ENCODE measurements at regions not wholly inside any gene's neighbourhood (a gene's known extent, or its start where the extent isn't known, plus 50 kb on each side); places are given as distances from the start of the nearest gene placed in this dataset.
A peak's percentile ranks its signal among the peaks of the same experiment; 100 is the strongest.

DNA sequence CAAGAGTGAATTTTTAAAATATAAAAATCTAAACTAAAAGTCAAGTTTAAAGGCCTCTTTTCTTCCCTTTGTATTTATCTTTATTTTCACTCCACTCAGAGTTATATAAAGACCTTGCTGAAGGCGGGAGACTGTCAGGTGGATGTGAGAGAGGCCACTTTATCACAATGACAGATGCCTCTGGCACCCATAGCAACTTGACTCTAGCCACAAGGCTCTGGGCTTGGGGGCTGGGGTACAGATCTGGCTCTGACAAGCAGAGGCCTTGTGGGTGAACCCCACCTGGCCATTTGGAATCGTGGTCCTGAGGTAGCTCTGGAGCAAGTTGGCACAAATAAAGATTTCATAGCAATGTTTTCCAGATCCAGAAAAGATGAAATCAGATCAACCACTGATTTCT, 417.2 kb downstream of the RFPL4B start:
- H3K27ac ChIP-seq, result no peak overlapping the region
- no peak overlapping the region for H3K4me3 ChIP-seq

DNA sequence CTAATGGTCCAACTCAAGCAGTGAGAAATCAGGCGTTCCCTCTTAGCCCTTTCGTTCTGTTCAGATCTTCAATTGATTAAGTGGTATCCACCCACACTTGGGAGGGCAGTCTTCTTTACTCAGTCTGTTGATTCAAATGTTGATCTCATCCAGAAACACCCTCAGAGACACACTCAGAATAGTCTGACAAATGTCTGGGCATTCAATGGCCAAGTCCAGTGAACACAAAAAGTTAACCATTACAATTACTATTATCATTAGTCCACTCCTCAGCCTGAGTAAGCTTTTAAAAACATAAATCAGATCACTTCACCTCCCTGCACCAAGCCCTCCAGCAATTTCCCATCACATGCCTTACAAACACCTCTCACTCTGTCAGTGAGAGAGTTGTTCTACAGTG, 423.2 kb downstream of the RFPL4B start:
- Histone ChIP-seq H3K27ac (no peak overlapping the region), H3K4me3 (no peak overlapping the region)

DNA sequence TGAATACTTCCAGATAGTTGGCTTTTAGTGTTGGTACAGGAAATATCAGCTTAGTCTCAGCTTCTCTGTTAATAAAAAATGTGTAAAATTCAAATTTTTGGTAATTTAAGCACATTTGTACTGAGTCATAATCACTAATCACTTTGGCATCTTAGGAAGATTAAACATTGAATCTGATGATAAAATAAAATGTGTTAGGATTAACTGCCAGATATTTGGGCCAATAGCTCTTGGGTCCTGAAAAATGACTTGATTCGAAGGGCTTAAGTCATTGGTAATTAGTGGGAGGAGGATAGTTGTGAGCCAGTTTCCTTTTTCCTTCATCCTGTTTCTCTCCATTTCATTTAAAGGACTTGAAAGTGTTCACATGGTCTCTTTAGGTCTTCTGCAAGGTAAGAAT, 426.1 kb downstream of the RFPL4B start:
- H3K27ac ChIP-seq, result no peak overlapping the region
- H3K4me3 ChIP-seq, result no peak overlapping the region

DNA sequence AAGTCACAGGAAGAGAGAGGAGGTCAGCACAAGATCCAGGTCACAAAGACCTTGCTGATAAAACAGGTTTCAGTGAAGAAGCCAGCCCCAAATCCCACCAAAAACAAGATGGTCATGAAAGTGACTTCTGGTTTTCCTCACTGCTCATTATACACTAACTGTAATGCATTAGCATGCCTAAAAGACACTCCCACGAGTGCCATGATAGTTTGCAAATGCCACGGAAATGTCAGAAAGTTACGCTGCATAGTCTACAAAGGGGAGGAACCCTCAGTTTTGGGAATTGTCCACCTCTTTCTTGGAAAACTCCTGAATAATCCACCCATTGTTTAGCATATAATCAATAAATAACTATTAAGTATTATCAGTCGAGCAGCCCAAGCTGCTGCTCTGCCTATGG, 427.2 kb downstream of the RFPL4B start:
- no peak overlapping the region for H3K27ac ChIP-seq
- H3K4me3 ChIP-seq, result no peak overlapping the region

DNA sequence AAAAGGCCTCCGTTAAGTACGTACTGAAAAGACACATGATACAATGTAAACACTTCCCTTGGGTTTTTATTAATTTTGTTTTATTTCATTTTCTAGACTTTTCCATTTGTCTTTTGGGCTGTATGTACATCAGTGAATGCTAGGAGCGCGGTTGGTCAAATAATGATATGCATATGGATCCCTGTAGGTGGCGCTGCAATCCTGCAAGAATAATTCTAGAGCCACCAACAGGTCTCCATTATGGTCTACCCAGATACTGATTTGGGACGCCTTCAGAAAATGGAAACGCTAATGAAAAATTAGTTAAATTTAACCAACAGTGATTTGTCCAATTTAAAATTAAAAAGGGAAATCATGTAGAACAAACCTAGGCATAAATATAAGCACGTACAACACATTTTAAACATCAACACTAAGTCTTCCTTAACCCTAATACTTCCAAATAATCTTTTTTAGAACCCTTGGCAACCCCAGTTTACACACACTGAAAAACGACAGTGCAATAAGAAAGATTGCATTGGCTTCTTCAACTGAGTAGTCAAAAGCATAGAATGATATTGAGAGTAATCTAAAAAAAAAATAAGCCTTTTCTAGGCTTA, 433.5 kb downstream of the RFPL4B start:
- Histone ChIP-seq H3K27ac (no peak overlapping the region), H3K4me3 (no peak overlapping the region)

DNA sequence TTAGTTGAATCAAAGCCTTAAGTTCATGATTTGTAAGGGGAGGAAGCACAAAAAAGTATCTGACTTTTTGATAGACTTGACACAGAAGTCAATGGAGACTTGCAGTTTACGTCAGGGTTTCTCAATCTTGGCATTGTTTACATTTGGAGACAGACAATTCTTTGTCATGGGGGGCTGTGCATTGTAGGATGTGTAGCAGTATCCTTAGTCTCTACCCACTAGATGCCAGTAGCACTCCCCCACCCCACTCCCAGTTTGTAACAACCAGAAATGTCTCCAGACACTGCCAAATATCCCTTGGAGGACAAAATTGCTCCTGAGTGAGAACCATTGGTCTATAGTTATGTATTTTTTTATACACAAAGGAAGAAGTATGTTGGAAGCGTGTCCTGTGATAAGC, 434.1 kb downstream of the RFPL4B start:
- Histone ChIP-seq H3K4me3 (no peak overlapping the region), H3K27ac (peak overlapping the region in 1 of 21 experiments; percentile 10)

DNA sequence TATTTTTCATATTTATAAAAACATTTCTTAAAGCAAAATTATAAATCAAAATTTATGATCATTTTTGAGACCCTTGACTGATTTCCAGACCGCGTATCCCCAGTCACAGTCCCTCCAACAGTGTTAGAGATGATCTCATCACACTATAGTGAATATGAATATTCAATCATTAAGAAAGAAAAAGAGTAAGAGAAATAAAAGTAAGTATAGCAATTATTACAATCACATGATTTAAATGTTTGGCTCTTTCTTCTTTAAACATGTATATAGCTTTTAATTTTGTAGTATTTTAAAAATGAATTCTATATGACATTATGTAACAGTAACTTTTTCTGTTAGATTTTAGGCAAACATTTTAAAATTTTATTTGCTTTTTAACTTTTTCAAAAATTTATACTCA, 438.3 kb downstream of the RFPL4B start:
- Histone ChIP-seq H3K4me3 (no peak overlapping the region), H3K27ac (no peak overlapping the region)

DNA sequence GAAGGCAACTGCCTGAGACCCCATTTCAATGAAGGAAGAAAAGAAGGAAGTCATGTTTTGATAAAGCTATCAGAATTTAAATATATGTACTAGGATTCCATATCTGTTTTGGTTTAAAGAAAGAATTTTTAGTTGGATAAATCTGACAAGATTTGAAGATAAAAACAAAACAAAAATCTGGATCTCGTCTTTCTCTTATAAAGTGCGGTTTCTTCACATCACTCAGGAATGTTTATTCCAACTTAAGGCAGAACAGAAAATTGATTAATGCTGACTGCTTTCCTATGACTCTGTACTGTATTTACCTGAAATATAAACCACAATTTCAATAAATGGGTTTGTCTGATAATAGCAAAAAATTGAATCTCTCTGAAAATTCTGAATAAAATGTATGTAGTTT, 439.7 kb downstream of the RFPL4B start:
- Histone ChIP-seq H3K27ac (no peak overlapping the region), H3K4me3 (no peak overlapping the region)

DNA sequence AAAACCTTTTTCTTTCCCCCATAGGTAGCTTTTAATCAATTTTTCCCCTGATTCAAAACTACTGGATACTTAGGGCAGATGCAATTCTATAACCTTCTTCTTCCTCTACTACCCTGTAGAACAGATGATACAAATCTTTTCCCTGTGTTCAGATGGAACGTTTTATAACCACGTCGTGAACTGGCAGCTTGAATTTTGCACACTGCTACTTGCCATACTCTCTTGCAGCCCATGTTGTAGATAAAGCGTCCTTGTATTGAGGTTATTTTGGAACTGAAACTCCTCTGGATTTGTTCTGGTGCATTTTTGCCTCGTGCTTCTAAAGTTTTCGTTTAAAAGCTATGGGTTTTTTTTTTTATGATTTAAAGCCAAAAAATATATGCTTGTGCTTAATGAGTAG, 440.2 kb downstream of the RFPL4B start:
- Histone ChIP-seq H3K4me3 (no peak overlapping the region), H3K27ac (no peak overlapping the region)

DNA sequence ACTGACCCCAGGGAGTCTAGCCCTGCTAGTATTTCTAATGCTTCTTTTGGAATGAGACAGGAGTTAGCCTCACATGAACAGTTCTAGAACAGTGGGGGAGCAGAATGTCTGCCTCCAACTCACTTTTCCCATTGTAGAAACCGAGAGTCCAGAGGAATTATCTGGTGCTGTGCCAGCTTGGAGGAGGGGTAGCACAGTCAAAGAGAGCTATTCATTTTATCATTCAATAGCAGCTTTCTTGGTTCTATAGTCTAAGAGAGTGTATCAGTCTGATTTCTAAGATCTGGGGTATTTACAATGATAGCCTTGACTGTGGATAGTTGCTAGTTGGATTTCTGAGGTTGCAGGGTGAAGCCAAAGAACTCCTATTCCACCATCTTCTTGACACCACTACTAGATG, 448.2 kb downstream of the RFPL4B start:
- Histone ChIP-seq H3K27ac (no peak overlapping the region), H3K4me3 (no peak overlapping the region)

DNA sequence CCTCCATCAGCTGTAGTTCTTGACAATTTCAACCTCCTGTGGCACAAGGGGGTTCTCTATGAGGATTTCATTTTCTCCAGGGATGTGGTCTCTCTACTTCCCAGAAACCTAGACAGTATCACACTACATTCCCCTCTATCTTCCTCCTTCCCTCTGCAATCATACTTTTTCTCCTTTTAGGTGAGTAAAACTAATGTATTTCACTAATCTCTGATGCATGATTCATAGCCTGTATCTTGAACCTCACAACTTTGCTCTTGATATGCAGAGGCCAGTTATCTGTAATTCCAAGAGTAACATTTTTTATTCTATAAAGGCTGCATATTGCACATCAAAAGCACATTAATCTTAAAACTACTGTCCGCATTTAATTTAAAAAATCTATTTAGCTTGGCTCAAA, 449.6 kb downstream of the RFPL4B start:
- Histone ChIP-seq H3K27ac (no peak overlapping the region), H3K4me3 (no peak overlapping the region)

DNA sequence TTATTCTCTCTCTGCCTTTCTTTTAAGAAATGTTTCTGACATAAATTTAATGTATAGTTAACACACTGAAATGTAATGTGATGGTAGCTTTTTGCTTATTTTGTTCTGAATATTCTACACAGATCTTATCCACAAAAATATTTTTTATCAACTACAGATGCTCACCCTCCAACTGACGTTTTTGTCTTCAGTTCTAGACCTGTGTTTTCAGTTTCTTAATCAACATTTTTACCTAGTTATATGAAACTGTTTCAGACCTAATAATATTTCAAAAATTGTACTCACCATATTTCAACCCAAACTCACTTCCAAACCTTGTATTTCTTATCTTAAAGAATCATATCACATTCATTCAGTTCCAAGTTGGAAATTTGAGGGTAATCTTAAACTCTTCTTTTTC, 452.8 kb downstream of the RFPL4B start:
- Histone ChIP-seq H3K27ac (no peak overlapping the region), H3K4me3 (no peak overlapping the region)

DNA sequence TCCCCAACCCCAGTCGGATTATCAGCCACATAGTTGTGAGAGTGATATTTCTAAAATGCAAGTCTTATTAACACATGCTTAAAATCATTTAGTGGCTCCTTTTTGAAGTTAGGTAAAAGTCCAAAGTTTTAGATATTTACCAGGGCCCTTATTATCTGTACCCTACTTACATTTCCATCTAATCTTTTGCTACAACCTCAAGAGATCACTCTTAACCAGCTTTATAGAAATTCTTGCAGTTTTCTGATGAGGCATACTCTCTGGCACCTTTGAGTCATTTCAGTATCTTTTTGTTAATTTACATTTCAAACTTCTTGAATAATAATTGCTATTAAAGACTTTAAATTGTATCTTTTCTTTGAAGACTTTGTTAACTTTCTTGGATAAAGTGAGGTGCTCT, 453.3 kb downstream of the RFPL4B start:
- no peak overlapping the region for H3K4me3 ChIP-seq
- H3K27ac ChIP-seq, result no peak overlapping the region

DNA sequence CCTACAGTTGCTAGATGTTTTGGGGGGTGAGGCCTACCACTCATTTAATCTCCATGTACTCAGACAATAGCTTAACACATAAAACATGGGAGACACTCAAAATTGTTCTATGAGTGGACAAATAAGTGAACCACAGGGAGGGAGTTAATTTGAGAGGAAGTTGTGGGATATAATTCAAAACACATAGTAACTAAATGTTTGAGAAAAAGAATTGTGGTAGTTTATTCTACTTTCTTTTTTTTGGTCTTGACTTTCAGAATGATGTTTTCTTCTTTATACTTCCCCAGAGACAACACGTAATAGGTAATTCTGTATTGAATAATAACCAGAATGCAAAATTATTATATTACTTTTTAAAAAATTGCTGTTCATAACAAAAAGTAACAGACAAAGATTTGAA, 453.8 kb downstream of the RFPL4B start:
- Histone ChIP-seq H3K4me3 (no peak overlapping the region), H3K27ac (no peak overlapping the region)

DNA sequence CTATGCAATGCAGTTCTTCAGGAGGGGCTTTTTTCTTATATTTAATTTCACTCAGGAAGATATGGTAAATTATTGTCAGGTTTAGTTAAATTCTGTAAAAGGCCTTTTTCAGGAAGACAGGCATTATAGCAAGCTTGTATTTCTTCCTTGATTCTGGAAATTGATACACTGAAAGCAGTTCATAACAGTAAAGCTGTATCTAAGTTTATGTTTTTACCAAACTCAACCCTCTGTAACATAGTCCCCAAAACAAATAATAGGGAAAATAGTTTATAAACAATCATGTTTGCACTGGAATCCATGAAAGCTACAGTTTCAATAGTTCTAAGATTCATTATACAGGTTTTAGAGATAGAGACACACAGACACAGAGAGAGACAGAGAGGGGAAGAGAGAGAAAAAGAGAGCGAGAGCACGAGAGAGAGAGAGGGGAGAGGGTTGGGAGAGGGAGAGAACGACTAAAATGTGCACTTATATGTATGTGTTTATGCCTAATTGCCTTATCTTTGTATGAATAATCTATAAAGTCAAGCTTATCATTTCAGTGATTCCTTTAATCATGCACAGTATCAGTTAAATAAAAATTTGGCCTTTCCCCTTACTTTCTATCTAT, 454.4 kb downstream of the RFPL4B start:
- peak overlapping the region in 2 of 21 experiments; percentile 53 to 71 for H3K27ac ChIP-seq
- no peak overlapping the region for H3K4me3 ChIP-seq

DNA sequence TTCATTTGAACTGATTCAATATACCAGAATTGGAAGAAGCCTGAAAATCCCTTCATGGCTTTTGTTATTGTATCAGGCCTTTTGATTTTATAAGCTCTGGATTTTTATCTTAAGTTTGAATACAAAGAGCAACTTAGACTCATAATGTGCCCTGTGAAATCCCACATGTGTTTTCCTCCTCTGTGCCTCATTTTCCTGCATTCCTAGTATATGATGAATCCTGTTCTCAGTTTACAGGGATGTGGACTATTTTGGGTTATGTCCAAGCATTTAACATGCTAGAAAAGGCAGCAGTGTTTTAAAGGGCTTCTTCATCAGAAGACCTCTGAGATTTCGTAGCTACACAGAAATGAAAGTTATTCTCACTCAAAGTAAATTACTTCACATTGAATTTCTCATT, 455.0 kb downstream of the RFPL4B start:
- Histone ChIP-seq H3K27ac (peak overlapping the region in 2 of 21 experiments; percentile 53 to 71), H3K4me3 (no peak overlapping the region)

DNA sequence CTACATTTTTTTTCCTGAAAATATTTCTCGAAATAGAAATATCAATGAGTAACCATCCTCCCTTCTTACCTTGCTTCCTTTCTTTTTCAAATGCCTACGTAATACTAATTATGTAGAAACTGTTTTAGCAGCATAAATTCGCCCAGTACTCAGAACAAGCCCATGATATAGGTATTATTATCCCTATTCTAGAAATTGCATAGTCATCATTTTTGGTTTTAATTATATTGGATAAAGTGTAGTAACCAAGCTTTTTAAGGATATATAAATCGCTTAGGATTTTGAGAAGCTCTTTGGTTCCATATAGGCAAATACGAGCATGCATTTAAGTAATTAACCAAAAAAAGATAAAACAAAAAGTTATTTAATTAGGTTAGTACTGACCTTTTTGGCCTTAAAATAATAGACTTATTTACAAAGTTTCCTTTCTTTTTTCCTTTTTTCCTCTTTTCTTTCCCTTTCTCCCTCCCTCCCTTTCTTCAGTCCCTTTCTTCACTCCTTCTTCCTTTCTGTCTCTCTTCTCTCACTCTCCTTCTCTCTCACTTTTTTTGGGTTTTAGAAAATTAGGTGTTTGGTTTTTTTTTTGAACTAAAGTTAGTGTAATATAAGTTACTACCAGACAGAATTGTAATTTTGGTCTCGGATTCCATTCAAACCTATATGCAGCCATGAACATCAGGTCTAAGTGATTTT, 457.7 kb downstream of the RFPL4B start:
- no peak overlapping the region for H3K4me3 ChIP-seq
- H3K27ac ChIP-seq, result no peak overlapping the region

DNA sequence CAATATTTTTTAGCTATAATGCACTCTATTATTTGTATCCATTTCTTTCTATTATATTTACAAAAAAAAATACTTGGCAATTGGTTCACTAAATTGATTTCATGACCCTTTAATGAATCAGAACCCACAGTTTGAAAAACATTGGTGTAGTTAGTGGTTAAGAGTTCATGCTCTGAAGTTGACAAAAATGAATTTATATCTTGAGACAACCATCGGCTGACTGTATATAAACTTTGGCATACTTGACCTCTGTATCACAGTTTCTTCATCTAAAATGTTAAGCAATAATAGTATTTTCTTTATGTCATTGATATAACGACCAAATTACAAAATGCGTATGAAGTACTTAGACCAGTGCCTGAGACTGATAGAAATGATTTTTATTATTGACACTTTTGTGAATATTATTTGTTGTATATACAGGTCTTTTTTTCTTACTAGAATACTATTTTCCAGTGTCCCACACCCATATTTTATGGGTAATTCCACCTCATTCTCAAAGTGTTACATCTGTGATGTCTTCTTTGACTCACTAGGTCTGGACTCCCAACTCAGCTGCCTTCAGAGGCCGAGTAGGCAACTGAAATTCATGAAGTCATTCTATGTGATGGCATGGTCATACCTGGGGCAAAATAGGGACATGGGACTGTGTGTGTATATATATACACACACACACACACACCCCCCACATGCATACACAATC, 459.2 kb downstream of the RFPL4B start:
- no peak overlapping the region for H3K27ac ChIP-seq
- H3K4me3 ChIP-seq, result no peak overlapping the region

DNA sequence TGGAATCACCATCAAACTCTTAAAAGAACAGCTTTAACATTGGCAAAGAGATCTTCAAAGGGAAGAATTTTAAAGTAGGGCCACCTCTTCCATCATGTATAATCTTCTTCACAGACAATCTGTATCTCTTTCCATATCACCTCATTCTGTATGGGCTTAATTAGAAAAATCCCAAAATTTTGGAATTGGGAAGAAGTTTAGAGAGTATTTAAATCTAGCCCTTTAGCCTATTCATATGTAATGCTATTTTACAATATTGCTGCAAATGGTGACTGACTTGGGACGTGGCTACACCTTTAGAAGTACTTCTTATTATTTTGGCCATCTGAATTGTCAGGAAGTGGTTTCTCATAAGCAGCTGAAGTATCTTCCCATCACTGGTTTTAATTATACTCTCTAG, 474.3 kb downstream of the RFPL4B start:
- Histone ChIP-seq H3K4me3 (no peak overlapping the region), H3K27ac (no peak overlapping the region)

DNA sequence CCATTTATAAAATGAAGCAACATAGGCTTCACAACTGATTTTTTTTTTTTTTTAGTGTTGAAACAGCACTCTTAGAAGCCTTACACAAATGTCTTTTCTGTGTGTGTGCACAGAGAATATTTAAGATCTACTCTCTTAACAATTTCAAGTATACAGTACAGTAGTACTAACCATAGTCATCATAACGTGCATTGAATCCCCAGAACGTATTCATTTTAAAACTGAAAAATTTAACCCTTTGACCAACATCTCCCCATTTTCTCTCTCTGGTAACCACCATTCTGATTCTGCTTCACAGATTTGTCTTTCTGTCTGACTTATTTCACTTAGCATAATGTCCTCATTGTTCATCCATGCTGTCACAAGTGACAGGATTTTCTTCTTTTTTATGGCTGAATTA, 475.6 kb downstream of the RFPL4B start:
- Histone ChIP-seq H3K27ac (no peak overlapping the region), H3K4me3 (no peak overlapping the region)

DNA sequence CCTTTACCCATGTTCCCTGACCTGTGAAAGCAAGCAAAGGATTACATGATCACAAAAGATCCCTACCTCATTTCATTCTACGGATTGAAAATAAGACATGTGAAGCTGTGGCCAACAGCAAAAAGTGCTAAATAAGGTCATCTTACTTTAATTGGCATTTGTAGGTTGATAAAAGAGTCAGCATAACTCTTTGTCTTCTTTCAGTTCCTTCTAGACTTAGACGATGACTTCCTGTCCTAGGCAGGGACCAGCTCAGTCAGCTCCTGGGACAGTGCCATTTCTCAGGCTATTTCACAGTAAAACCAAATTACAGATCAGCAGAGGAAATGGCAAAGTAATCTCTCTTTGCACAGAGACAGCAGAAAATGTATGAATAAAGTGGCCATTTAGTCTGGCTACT, 480.7 kb downstream of the RFPL4B start:
- Histone ChIP-seq H3K4me3 (no peak overlapping the region), H3K27ac (no peak overlapping the region)
